WTC11 (cell line): ENCODE measurements at regions not wholly inside any gene's neighbourhood (a gene's known extent, or its start where the extent isn't known, plus 50 kb on each side); places are given as distances from the start of the nearest gene placed in this dataset.

ENCODE experiments used
- ATAC-seq: fragments of 200-7000 bp; cut with Tn5 transposase; 2 replicates; pipeline ENCODE4 v1.10.0; 2021; ENCODE audit warnings: mild to moderate bottlenecking, moderate library complexity
- CTCF ChIA-PET: fragments of 300-600 bp; sonication (Branson Sonifier 250); formaldehyde crosslinking; loops from one replicate; lab custom pipeline; 2021; ENCODE audit warnings: antibody characterized with exemption; lab: Charles Lee
- POLR2A ChIA-PET: fragments of 350-600 bp; sonication (Branson Sonifier 250); formaldehyde crosslinking; loops from one replicate; lab custom pipeline; 2021; ENCODE audit warnings: antibody characterized with exemption; lab: Charles Lee
- DNase-seq: peaks from one replicate; pipeline ENCODE4 v3.0.0; 2021; ENCODE audit warnings: low spot score
- H3K27ac Mint-ChIP-seq: 2 replicates; pipeline ENCODE4 v1.8.0; 2021; ENCODE audit warnings: mixed read lengths
- H3K27me3 Mint-ChIP-seq: 2 replicates; pipeline ENCODE4 v1.8.0; 2021; ENCODE audit warnings: low read depth, mild to moderate bottlenecking, moderate library complexity, mixed read lengths
- H3K36me3 Mint-ChIP-seq: 2 replicates; pipeline ENCODE4 v1.8.0; 2021; ENCODE audit warnings: mixed read lengths
- H3K4me1 Mint-ChIP-seq: 2 replicates; pipeline ENCODE4 v1.8.0; 2022; ENCODE audit warnings: mixed read lengths
- H3K4me3 Mint-ChIP-seq: 2 replicates; pipeline ENCODE4 v1.8.0; 2021; ENCODE audit warnings: mild to moderate bottlenecking, moderate library complexity, mixed read lengths
- H3K9me3 Mint-ChIP-seq: 2 replicates; pipeline ENCODE4 v1.8.0; 2021; ENCODE audit warnings: mixed read lengths
- AR ChIP-seq: fragments of 250-450 bp; sonication (Bioruptor Pico); IDR thresholded peaks from 2 replicates; pipeline ENCODE4 v1.9.0; 2021; ENCODE audit warnings: mild to moderate bottlenecking
- CREB1 ChIP-seq: sonication (generic); formaldehyde crosslinking; IDR thresholded peaks from 2 replicates; pipeline ENCODE4 v1.8.0; 2023; ENCODE audit warnings: mild to moderate bottlenecking, missing genetic modification reagents
- CREM ChIP-seq: sonication (generic); formaldehyde crosslinking; IDR thresholded peaks from 2 replicates; pipeline ENCODE4 v1.8.1; 2022; ENCODE audit warnings: mild to moderate bottlenecking, missing genetic modification reagents, moderate library complexity
- FOXK1 ChIP-seq: sonication (generic); formaldehyde crosslinking; IDR thresholded peaks from 2 replicates; pipeline ENCODE4 v1.8.0; 2022; ENCODE audit warnings: mild to moderate bottlenecking, moderate library complexity, missing genetic modification reagents
- GABPB1 ChIP-seq: sonication (generic); formaldehyde crosslinking; IDR thresholded peaks from 2 replicates; pipeline ENCODE4 v1.8.1; 2023; ENCODE audit warnings: mild to moderate bottlenecking, missing genetic modification reagents
- GRHL2 ChIP-seq: fragments of 250-450 bp; sonication (Bioruptor Pico); IDR thresholded peaks from 2 replicates; pipeline ENCODE4 v1.8.0; 2022; ENCODE audit warnings: mild to moderate bottlenecking, moderate library complexity; ENCODE audit not compliant: insufficient replicate concordance, severe bottlenecking
- HMGA2 ChIP-seq: fragments of 250-450 bp; sonication (Bioruptor Pico); IDR thresholded peaks from 2 replicates; pipeline ENCODE4 v1.4.0; 2021; ENCODE audit warnings: mild to moderate bottlenecking, moderate library complexity
- MYBL2 ChIP-seq: sonication (generic); formaldehyde crosslinking; IDR thresholded peaks from 2 replicates; pipeline ENCODE4 v1.8.1; 2023; ENCODE audit warnings: mild to moderate bottlenecking, moderate library complexity, missing genetic modification reagents
- PREB ChIP-seq: sonication (generic); formaldehyde crosslinking; IDR thresholded peaks from 2 replicates; pipeline ENCODE4 v1.8.1; 2022; ENCODE audit warnings: mild to moderate bottlenecking, missing genetic modification reagents, moderate library complexity, borderline replicate concordance
- TEAD4 ChIP-seq: sonication (generic); formaldehyde crosslinking; IDR thresholded peaks from 2 replicates; pipeline ENCODE4 v1.8.0; 2022; ENCODE audit warnings: mild to moderate bottlenecking, missing genetic modification reagents
- ZNF121 ChIP-seq: sonication (generic); formaldehyde crosslinking; IDR thresholded peaks from 2 replicates; pipeline ENCODE4 v1.8.0; 2023; ENCODE audit warnings: missing genetic modification reagents
- ZNF232 ChIP-seq: sonication (generic); formaldehyde crosslinking; IDR thresholded peaks from 2 replicates; pipeline ENCODE4 v1.8.0; 2022; ENCODE audit warnings: mild to moderate bottlenecking, missing genetic modification reagents
- ZNF416 ChIP-seq: fragments of 250-450 bp; sonication (Bioruptor Pico); IDR thresholded peaks from 2 replicates; pipeline ENCODE4 v1.9.0; 2021; ENCODE audit warnings: mild to moderate bottlenecking, inconsistent platforms
- ZNF671 ChIP-seq: fragments of 250-450 bp; sonication (Bioruptor Pico); IDR thresholded peaks from 2 replicates; pipeline ENCODE4 v1.8.0; 2021; ENCODE audit warnings: mild to moderate bottlenecking
- ZSCAN18 ChIP-seq: fragments of 250-450 bp; sonication (Bioruptor Pico); IDR thresholded peaks from 2 replicates; pipeline ENCODE4 v2.1.2; 2022; ENCODE audit warnings: mild to moderate bottlenecking, moderate library complexity
- TF ChIP-seq, protein P1 (sequence below): sonication (generic); formaldehyde crosslinking; IDR thresholded peaks from 2 replicates; pipeline ENCODE4 v1.8.1; 2023; ENCODE audit warnings: mild to moderate bottlenecking, missing genetic modification reagents, moderate library complexity
- TF ChIP-seq, protein P2 (sequence below): sonication (generic); formaldehyde crosslinking; IDR thresholded peaks from 2 replicates; pipeline ENCODE4 v1.8.1; 2022; ENCODE audit warnings: low read depth, mild to moderate bottlenecking, moderate library complexity, missing genetic modification reagents, borderline replicate concordance
- TF ChIP-seq, protein P3 (sequence below): sonication (generic); formaldehyde crosslinking; IDR thresholded peaks from 2 replicates; pipeline ENCODE4 v1.8.1; 2022; ENCODE audit warnings: missing genetic modification reagents, borderline replicate concordance
- TF ChIP-seq, protein P4 (sequence below): sonication (generic); formaldehyde crosslinking; IDR thresholded peaks from 2 replicates; pipeline ENCODE4 v1.8.1; 2022; ENCODE audit warnings: mild to moderate bottlenecking, moderate library complexity, missing genetic modification reagents
- TF ChIP-seq, protein P5 (sequence below): sonication (generic); formaldehyde crosslinking; IDR thresholded peaks from 2 replicates; pipeline ENCODE4 v1.8.0; 2022; ENCODE audit warnings: mild to moderate bottlenecking, missing genetic modification reagents

- TF ChIP-seq, protein P1, sequence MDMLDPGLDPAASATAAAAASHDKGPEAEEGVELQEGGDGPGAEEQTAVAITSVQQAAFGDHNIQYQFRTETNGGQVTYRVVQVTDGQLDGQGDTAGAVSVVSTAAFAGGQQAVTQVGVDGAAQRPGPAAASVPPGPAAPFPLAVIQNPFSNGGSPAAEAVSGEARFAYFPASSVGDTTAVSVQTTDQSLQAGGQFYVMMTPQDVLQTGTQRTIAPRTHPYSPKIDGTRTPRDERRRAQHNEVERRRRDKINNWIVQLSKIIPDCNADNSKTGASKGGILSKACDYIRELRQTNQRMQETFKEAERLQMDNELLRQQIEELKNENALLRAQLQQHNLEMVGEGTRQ (CRISPR knock-in tag) = no peak
- TF ChIP-seq TEAD4 (CRISPR knock-in tag) = no peak
- no peak for TF ChIP-seq AR
- TF ChIP-seq GRHL2 (CRISPR knock-in tag) = no peak
- TF ChIP-seq FOXK1 = no peak
- no peak for TF ChIP-seq ZNF232
- TF ChIP-seq PREB (CRISPR knock-in tag) = no peak
Observed at GRCh38 chr2:59789523-59789922, 763.9 kb downstream of the BCL11A start (continued).

DNA sequence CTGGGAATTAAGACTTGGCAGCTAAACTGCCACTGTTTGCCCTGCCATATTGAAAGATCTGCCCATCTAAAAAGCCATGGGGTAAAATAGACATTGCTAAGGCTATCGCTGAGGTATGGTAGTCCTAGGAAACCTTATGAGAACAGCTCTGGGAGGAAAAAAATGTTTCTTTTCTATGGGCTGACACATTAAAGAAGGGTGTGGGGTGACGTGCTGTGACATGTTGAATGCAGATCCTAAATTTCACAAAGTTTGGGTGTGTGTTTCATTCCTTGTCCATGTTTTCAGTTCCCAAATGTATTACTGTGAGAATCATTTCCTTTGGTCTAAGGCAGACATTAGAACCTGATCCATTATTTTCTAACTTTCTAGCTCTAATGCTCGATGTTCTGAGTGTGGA, 766.4 kb downstream of the BCL11A start:
- Mint-ChIP-seq H3K9me3 (no peaks in the 10 kb centered on the region), H3K27me3 (no peaks in the 10 kb centered on the region), H3K4me3 (no peak overlapping the region), H3K4me1 (peaks cover 48% of the 10 kb centered on the region), H3K27ac (no peak overlapping the region), H3K36me3 (no peaks in the 10 kb centered on the region)
- ATAC-seq (no peak), DNase-seq (no peak)
- CTCF ChIA-PET = no interaction called here
- TF ChIP-seq FOXK1 (no peak), ZNF121 (CRISPR knock-in tag) (no peak), GABPB1 (CRISPR knock-in tag) (no peak), CREB1 (CRISPR knock-in tag) (no peak), MYBL2 (CRISPR knock-in tag) (no peak), ZSCAN18 (no peak), ZNF671 (no peak), GRHL2 (CRISPR knock-in tag) (no peak), ZNF416 (CRISPR knock-in tag) (no peak), HMGA2 (no peak), CREM (CRISPR knock-in tag) (no peak)
- TF ChIP-seq, protein P2, sequence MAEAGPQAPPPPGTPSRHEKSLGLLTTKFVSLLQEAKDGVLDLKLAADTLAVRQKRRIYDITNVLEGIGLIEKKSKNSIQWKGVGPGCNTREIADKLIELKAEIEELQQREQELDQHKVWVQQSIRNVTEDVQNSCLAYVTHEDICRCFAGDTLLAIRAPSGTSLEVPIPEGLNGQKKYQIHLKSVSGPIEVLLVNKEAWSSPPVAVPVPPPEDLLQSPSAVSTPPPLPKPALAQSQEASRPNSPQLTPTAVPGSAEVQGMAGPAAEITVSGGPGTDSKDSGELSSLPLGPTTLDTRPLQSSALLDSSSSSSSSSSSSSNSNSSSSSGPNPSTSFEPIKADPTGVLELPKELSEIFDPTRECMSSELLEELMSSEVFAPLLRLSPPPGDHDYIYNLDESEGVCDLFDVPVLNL (CRISPR knock-in tag) = no peak
- TF ChIP-seq, protein P3, sequence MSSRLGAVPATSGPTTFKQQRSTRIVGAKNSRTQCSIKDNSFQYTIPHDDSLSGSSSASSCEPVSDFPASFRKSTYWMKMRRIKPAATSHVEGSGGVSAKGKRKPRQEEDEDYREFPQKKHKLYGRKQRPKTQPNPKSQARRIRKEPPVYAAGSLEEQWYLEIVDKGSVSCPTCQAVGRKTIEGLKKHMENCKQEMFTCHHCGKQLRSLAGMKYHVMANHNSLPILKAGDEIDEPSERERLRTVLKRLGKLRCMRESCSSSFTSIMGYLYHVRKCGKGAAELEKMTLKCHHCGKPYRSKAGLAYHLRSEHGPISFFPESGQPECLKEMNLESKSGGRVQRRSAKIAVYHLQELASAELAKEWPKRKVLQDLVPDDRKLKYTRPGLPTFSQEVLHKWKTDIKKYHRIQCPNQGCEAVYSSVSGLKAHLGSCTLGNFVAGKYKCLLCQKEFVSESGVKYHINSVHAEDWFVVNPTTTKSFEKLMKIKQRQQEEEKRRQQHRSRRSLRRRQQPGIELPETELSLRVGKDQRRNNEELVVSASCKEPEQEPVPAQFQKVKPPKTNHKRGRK (CRISPR knock-in tag) = no peak
- TF ChIP-seq, protein P4, sequence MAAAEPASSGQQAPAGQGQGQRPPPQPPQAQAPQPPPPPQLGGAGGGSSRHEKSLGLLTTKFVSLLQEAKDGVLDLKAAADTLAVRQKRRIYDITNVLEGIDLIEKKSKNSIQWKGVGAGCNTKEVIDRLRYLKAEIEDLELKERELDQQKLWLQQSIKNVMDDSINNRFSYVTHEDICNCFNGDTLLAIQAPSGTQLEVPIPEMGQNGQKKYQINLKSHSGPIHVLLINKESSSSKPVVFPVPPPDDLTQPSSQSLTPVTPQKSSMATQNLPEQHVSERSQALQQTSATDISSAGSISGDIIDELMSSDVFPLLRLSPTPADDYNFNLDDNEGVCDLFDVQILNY (CRISPR knock-in tag) = no peak
- TF ChIP-seq, protein P5, sequence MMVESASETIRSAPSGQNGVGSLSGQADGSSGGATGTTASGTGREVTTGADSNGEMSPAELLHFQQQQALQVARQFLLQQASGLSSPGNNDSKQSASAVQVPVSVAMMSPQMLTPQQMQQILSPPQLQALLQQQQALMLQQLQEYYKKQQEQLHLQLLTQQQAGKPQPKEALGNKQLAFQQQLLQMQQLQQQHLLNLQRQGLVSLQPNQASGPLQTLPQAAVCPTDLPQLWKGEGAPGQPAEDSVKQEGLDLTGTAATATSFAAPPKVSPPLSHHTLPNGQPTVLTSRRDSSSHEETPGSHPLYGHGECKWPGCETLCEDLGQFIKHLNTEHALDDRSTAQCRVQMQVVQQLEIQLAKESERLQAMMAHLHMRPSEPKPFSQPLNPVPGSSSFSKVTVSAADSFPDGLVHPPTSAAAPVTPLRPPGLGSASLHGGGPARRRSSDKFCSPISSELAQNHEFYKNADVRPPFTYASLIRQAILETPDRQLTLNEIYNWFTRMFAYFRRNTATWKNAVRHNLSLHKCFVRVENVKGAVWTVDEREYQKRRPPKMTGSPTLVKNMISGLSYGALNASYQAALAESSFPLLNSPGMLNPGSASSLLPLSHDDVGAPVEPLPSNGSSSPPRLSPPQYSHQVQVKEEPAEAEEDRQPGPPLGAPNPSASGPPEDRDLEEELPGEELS = no peak
- POLR2A ChIA-PET = no interaction called here
